Astrocyte (in vitro differentiated cells and primary cell): ENCODE measurements at regions not wholly inside any gene's neighbourhood (a gene's known extent, or its start where the extent isn't known, plus 50 kb on each side); places are given as distances from the start of the nearest gene placed in this dataset.

Experiments used
- CTCF ChIP-seq: IDR thresholded peaks from 2 replicates; pipeline ENCODE4 v1.5.1; 2011; ENCODE audit warnings: low read depth, mild to moderate bottlenecking, inconsistent platforms, low read length, moderate library complexity; ENCODE audit not compliant: insufficient read depth
- EZH2 ChIP-seq: IDR thresholded peaks from 2 replicates; pipeline ENCODE4 v1.6.1; 2012; ENCODE audit warnings: mild to moderate bottlenecking, low read length, inconsistent platforms; ENCODE audit not compliant: insufficient read depth

GRCh38 chr4:24322511-24322910 lies 261.8 kb downstream of the DHX15 start:
- TF ChIP-seq CTCF (no peak), EZH2 (no peak)
